GM18907 (cell line): ENCODE measurements at regions not wholly inside any gene's neighbourhood (a gene's known extent, or its start where the extent isn't known, plus 50 kb on each side); places are given as distances from the start of the nearest gene placed in this dataset.

Experiments used
- ATAC-seq: cut with Tn5 transposase; IDR thresholded peaks from one replicate; pipeline ENCODE4 v1.9.1; 2021; ENCODE audit warnings: mild to moderate bottlenecking, moderate library complexity; ENCODE audit not compliant: unreplicated experiment

- ATAC-seq, result no peak
Measured at GRCh38 chr9:79284081-79284480, 287.7 kb upstream of the TLE4 start.

- no peak for ATAC-seq
Measured at GRCh38 chr9:79286992-79287707, 284.6 kb upstream of the TLE4 start.

- no peak for ATAC-seq
Measured at GRCh38 chr9:79287708-79288290, 284.0 kb upstream of the TLE4 start.

GRCh38 chr9:79289856-79290255 lies 281.9 kb upstream of the TLE4 start:
- no peak for ATAC-seq

GRCh38 chr9:79292731-79293280 lies 279.0 kb upstream of the TLE4 start:
- ATAC-seq, result no peak

DNA sequence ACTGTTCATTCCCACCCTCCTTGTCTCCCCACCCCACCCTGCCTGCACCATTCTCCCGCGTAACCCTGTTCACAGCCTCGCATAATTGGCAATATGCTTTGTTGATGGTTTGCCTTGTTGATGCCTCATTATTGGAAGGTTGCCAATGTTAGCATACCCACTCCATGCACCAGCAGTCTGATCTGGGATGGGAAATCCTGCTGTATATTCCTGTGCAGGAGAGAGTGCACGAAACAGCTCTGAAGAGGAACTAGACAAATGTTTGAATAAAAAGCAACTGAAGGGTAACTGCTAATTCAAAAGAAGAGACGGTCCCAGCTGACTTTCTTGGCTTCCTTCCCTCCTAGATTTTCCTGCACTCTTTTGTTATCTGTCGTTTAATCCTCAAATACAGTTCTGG lies 271.7 kb upstream of the TLE4 start:
- ATAC-seq, result no peak

- no peak for ATAC-seq
Measured at GRCh38 chr9:79301085-79301484, 270.7 kb upstream of the TLE4 start.

- ATAC-seq, result no peak
Measured at GRCh38 chr9:79301551-79302391, 270.0 kb upstream of the TLE4 start.

DNA sequence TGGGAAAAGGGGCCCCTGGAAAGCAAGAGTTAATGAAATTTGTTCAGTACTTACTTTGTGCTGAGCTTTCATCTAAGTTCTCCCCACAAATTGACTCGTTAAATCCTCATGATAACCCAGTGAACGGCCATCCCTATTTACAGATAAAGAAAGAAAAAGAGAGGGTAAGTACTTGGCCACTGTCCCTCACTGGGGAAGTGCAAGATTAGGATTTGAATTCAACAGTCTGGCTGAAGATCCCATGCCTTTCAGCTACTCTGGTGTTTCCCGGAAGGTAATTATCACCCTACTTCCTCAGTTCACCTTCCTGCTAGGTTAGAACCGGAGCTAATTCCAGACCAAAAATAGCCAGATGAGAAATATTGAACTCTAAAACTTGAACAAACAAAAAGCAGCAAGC lies 269.2 kb upstream of the TLE4 start:
- no peak for ATAC-seq

- no peak for ATAC-seq
Measured at GRCh38 chr9:79308012-79308411, 263.8 kb upstream of the TLE4 start.

DNA sequence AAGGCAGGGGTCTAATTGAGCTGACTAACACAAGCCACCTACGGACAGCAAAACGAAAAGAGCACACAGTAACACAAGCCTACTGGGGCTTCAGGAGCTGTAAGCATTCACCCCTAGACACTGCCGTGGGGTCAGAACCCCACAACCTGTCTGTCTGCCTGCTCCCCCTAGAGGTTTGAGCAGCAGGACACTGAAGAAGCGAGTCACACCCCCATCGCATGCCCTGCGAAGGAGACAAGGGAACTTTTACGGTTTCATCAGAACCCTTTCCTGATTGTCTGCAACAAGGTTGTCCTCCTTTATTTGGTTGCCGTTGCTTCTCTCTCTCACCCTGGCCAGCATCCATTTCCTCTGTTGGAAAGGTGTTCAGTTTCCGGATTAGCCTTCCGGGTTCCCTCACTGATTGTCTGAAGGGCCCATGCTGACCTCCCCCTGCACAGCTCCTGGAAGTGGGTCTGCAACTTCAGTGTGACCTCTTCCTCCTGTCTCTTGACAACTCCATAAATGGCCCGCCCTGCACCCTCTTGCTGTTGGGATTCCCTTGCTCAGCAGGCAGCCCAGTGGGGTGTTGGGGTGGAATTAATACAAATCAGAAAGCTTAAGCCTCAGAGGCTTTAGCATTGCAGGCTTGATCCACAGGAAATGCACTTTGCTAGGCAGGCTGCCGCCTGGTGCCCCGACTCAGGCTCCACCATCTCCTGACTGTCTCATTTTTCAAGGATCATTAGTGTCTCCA lies 258.9 kb upstream of the TLE4 start:
- ATAC-seq, result no peak

DNA sequence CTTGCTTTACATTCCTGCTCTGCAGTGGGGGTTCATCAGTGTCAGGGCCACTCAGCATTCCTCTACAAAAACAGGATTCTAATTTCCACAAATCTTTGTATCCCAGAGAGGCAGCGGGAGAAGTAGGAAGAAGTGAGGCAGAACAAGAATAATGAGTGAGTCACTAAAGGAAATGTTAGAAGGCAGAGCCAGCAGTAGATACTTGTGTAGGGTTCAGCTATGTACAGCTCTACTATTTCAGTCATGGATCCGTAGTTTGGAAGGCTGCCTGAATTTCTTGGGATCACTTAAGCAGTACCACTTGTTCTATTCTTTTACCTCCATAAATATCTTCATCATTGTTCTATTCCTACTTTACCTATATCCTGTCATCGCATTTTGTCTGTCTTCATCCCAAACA lies 246.3 kb upstream of the TLE4 start:
- no peak for ATAC-seq

- ATAC-seq, result no peak
Measured at GRCh38 chr9:79329861-79330260, 241.9 kb upstream of the TLE4 start.

- no peak for ATAC-seq
Measured at GRCh38 chr9:79334001-79334400, 237.8 kb upstream of the TLE4 start.

DNA sequence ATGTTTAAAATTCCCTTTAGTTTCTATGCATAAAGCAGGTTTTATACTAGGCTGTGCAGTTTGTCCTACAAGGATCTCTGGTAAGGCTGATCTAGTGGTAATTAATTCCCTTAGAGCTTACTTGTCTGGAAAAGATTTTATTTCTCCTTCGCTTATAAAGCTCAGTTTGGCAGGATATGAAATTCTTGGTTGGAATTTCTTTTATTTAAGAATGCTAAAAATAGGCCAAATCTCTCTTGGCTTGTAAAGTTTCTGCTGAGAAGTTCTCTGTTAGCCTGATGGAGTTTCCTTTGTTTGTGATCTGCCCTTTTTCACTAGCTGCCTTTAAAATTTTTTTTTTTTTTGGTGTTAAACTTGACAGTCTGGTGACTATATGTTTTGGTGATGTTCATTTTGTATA lies 237.1 kb upstream of the TLE4 start:
- no peak for ATAC-seq

DNA sequence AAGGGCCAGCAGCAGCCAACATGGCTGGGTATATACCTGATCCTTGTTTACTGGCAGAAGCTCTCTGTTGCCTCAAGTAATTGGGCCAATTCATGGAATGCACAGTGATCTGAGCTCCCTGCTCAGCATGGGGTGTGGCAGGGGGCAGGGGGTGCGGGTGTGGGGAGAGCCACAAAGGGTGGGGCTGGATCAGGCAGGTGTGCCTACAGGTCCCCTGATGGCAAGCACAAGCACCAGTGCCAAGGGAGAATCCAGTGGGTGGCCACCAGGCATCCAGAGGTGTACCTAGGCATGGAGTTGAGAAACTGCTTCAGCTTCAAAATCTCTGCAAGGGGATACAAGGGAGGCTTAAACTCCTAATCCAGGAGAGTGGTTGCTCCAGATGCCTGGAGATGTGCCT lies 235.8 kb upstream of the TLE4 start:
- no peak for ATAC-seq

- ATAC-seq, result no peak
Measured at GRCh38 chr9:79341561-79341960, 230.2 kb upstream of the TLE4 start.

DNA sequence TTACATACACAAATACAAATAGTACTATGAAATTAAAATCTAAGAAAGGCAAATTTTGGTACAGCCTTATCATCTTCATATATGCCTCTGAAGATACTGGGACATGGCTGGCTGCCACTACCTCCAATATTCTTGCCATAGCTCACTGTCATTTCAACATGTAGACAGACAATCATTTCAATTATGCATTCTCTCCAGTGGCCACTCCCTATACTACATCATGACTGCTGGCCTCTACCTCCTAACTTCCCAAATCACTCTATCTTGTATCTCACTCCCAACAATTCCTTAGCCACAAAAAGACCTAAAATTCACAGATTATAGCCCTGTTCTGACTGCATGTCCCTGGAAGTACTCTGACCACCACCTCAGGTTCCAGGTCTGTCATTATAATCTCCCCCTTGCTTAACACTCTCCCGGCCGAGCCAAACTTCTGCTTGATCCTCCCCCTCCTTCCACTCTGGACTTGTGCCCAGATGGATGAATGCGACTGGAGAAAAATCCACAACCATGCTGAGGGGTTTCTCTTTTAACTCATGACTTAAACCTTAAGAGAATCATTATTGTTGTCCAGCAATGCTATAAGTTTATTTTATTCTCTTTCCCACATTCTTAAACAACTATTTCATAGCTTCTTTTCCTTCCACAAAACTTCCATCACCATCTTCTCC lies 225.3 kb upstream of the TLE4 start:
- no peak for ATAC-seq

DNA sequence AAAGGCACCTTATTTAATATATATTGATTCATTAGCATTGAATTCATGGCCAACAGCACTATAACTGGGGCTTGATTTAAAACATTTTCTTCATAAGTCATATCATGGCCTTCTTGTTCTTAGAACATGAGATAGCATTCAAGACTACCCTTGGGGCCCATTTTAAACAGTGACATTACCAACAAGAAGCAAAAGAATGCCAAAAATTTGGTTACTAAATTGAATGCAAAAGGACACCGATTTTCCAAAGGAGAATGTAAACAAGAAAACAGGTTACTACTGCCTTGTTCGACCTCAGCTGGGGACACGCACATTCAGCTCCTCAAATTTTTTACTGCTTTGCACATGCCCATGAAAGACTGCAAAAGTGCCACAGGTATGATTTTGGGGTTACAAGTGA lies 219.4 kb upstream of the TLE4 start:
- no peak for ATAC-seq

DNA sequence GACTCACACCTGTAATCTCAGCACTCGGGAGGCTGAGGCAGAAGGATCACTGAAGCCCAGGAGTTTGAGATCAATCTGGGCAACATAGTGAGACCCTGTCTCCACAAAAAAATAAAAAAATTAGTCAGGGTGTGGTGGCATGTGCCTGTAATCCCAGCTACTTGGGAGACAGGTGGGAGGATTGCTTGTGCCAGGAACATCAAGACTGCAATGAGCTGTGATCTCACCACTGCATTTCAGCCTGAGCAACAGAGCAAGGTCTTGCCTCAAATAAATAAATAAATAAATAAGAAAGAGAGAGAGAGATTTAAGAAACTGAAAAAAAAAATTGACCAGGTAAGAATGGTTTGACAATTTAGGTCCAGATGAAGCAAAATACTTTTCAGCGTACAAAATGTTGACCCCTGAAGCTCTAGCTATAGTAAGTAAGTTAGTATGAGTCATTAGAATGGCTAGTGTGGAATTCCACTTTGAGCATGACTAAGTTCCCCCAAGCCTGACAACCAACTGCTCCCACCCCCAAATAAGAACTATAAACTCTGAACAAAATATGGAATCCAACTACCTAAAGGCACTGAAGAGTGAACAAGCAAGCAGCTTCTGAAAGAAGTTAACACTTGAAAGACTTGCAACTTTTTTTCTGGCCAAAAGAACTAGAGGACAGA lies 217.8 kb upstream of the TLE4 start:
- no peak for ATAC-seq
